ENCODE measurements at regions not wholly inside any gene's neighbourhood (a gene's known extent, or its start where the extent isn't known, plus 50 kb on each side); places are given as distances from the start of the nearest gene placed in this dataset.
A peak's percentile ranks its signal among the peaks of the same experiment; 100 is the strongest.
"Not testable (repeated sequence)": the region's sequence is repeated elsewhere in the genome, so short reads cannot be mapped to it uniquely, and the experiment has no call there.

GRCh38 chr7:92909686-92910475 lies 73.5 kb upstream of the CDK6 start:
- DNase-seq: no peak

DNA sequence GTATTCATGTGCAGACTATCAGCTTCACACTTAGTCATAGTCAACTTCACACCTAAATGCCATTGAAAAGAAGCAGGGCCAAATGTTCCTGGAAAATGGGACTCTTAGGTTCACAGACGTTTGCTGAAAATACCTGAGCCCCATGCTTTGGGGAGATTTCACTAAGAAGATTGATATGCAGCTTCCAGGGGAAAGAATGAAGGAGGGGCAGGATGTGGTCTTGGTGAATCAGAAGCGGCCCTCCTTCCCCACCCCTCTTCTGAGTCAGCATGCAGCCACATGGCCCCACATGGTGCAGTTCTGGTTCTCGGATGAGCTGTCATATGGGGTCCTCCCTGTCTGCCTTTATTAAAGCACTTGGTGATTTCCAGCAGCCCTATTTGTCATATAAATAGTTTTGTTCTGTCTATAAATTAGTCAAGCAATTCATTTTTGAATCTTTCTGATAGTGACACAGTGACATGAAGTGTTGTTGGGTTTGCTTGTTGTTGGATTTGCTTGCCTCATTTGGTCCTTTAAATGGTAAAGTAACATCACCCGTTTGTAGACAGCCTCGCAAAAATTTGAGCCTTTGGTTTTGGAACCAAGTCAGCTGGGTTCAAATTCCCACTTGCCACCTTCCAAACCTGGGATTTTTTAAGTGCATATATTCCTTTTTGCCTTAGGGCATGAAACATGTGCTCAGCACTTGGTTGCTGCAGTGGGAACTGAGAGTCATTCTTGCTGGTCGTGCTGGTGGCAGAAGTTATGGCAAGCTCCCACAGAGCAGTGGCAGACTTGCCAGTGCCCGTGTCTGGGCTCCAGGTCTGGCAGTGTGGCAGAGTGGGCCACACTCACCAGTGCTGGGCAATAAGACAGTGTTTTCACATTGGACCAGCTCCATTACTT lies 68.1 kb upstream of the CDK6 start:
- peak; percentile 80 for DNase-seq

- no peak for DNase-seq
Measured at GRCh38 chr7:92898798-92899197, 62.4 kb upstream of the CDK6 start.

DNA sequence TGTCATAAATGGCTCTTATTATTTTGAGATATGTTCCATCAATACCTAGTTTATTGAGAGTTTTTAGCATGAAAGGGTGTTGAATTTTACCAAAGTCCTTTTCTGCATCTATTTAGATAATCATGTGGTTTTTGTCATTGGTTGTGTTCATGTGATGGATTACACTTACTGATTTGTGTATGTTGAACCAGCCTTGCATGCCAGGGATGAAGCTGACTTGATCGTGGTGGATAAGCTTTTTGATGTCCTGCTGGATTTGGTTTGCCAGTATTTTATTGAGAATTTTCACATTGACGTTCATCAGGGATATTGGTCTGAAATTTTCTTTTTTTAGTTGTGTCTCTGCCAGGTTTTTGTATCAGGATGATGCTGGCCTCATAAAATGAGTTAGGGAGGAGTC lies 58.5 kb upstream of the CDK6 start:
- not testable (repeated sequence) for DNase-seq

GRCh38 chr7:92889081-92889480 lies 52.7 kb upstream of the CDK6 start:
- no peak for DNase-seq
